PC-9 (cell line): ENCODE measurements at regions not wholly inside any gene's neighbourhood (a gene's known extent, or its start where the extent isn't known, plus 50 kb on each side); places are given as distances from the start of the nearest gene placed in this dataset.

Experiments used
- EZH2 ChIP-seq: fragments of 200-600 bp; sonication (generic); IDR thresholded peaks from 2 replicates; pipeline ENCODE4 v1.8.0; 2017; ENCODE audit warnings: antibody characterized with exemption, low read depth
- TF ChIP-seq, protein P1 (sequence below): fragments of 200-600 bp; sonication (generic); conservative IDR thresholded peaks from 2 replicates; pipeline ENCODE4 v1.6.1; 2017; ENCODE audit warnings: mixed run types, antibody characterized with exemption, mild to moderate bottlenecking, moderate library complexity

DNA sequence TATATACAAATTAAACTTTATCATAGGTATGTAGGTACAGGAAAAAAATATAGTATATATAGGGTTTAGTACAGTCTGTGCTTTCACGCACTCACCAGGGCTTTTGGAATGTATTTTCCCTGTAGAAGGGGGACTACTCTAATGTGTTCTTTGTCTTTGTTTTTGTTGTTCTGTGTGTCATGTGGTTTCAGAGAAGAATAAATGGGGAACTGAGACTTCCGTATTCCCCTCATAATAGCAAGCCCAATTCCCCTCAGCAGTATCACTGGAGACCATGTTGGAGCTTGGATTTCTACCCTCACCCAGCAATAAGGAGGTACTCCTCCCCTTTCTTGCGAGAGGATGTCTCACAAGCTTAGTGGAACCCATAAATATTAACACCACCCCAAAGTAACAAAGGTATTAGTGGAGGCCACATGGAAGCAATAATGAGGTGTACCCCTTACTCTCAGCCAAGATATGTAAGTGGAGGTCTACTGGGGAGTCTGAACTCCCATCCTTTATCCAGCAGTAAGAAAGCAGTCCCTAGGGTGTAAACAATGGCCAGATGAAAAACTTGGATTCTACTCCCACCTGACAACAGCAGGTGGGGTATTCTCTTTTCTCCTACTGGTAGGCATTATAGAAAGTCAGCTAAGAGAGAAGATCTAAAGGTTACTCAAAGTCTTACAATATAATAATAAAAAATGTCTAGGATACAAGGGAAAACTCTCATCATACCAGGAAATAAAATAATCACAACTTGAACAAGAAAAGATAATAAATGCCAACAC lies 805.4 kb upstream of the GALNTL6 start:
- TF ChIP-seq, protein P1, sequence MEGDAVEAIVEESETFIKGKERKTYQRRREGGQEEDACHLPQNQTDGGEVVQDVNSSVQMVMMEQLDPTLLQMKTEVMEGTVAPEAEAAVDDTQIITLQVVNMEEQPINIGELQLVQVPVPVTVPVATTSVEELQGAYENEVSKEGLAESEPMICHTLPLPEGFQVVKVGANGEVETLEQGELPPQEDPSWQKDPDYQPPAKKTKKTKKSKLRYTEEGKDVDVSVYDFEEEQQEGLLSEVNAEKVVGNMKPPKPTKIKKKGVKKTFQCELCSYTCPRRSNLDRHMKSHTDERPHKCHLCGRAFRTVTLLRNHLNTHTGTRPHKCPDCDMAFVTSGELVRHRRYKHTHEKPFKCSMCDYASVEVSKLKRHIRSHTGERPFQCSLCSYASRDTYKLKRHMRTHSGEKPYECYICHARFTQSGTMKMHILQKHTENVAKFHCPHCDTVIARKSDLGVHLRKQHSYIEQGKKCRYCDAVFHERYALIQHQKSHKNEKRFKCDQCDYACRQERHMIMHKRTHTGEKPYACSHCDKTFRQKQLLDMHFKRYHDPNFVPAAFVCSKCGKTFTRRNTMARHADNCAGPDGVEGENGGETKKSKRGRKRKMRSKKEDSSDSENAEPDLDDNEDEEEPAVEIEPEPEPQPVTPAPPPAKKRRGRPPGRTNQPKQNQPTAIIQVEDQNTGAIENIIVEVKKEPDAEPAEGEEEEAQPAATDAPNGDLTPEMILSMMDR: no peak
- no peak for TF ChIP-seq EZH2
